SK-N-MC (cell line): ENCODE measurements at regions not wholly inside any gene's neighbourhood (a gene's known extent, or its start where the extent isn't known, plus 50 kb on each side); places are given as distances from the start of the nearest gene placed in this dataset.

Source experiments
- EZH2 ChIP-seq: fragments of 200-600 bp; sonication (generic); IDR thresholded peaks from one replicate; pipeline ENCODE4 v1.6.1; 2017; ENCODE audit warnings: antibody characterized with exemption
- POLR2AphosphoS5 ChIP-seq: IDR thresholded peaks from 2 replicates; pipeline ENCODE4 v1.6.1; 2012; ENCODE audit warnings: mild to moderate bottlenecking, low read depth, low read length, borderline replicate concordance

DNA sequence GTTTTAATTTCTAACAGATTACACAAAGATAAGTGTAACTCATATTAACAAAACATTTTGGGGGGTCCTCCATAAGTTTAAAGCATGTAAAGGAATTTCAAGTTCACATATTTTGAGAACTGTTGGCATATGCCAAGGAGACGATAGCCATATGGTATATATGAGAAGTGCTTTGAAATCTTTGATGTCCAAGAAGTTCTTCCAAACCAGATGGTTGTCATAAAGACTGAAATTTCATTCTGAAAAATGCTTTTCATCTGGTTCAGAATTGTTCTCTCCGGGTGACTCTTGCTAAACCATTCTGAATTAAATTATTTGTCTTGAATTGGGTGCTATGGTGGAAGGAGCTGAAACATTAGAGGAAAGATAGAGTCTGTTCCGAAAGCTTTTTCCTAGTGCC, 513.0 kb upstream of the AKR1E2 start:
- TF ChIP-seq EZH2 (no peak), POLR2AphosphoS5 (no peak)
